ENCODE measurements at regions not wholly inside any gene's neighbourhood (a gene's known extent, or its start where the extent isn't known, plus 50 kb on each side); places are given as distances from the start of the nearest gene placed in this dataset.

- DNase-seq (ENCODE audit: low spot score in 2 of 2), result no peak
- Histone ChIP-seq H3K4me1 (no peaks in the 10 kb centered on the region), H3K4me3 (no peak overlapping the region), H3K27me3 (no peaks in the 10 kb centered on the region), H3K36me3 (no peaks in the 10 kb centered on the region), H3K9me3 (peaks cover 0 to 4% of the 10 kb centered on the region in 2 donors), H3K27ac (no peak overlapping the region)
- no peak for TF ChIP-seq CTCF (IDR thresholded peaks at IDR 0.05)
- no peak for TF ChIP-seq POLR2A (IDR thresholded peaks at IDR 0.05)
- no peak for TF ChIP-seq POLR2AphosphoS5 (IDR thresholded peaks at IDR 0.05)
- intact Hi-C loops (cut with DNase I; ENCODE audit: low total_unique reads), result no loop called here
These were observed 213.7 kb downstream of the BRINP2 start for GRCh38 chr1:177384461-177384860.

- Histone ChIP-seq H3K4me3 (no peak overlapping the region), H3K9me3 (peaks cover 0 to 4% of the 10 kb centered on the region in 2 donors), H3K36me3 (no peaks in the 10 kb centered on the region), H3K27ac (no peak overlapping the region), H3K4me1 (no peaks in the 10 kb centered on the region), H3K27me3 (no peaks in the 10 kb centered on the region)
- intact Hi-C loops (cut with DNase I; ENCODE audit: low total_unique reads), result no loop called here
- no peak for DNase-seq (ENCODE audit: low spot score in 2 of 2)
- TF ChIP-seq POLR2A (IDR thresholded peaks at IDR 0.05), result no peak
- TF ChIP-seq CTCF (IDR thresholded peaks at IDR 0.05), result no peak
- TF ChIP-seq POLR2AphosphoS5 (IDR thresholded peaks at IDR 0.05), result no peak
These were observed 213.0 kb downstream of the BRINP2 start for GRCh38 chr1:177383715-177384114.

DNA sequence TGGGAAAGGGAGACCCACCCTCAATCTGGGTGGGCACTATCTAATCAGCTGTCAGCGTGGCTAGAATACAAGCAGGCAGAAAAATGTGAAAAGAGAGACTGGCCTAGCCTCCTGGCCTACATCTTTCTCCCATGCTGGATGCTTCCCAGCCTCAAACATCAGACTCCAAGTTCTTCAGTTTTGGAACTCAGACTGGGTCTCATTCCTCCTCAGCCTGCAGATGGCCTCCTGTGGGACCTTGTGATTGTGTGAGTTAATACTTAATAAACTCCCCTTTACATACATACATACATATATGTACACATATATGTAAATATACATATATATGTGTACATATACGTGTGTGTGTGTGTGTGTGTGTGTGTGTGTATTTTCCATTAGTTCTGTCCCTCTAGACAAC is 207.1 kb downstream of the BRINP2 start:
- H3K9me3 ChIP-seq, result peaks cover 0 to 4% of the 10 kb centered on the region in 2 donors

GRCh38 chr1:177368255-177368654 is 197.5 kb downstream of the BRINP2 start:
- no peak for DNase-seq (ENCODE audit: low spot score in 2 of 2)
- TF ChIP-seq POLR2A (IDR thresholded peaks at IDR 0.05) (no peak), CTCF (IDR thresholded peaks at IDR 0.05) (no peak), POLR2AphosphoS5 (IDR thresholded peaks at IDR 0.05) (no peak)
- H3K9me3 ChIP-seq, result no peaks in the 10 kb centered on the region
- intact Hi-C loops (cut with DNase I; ENCODE audit: low total_unique reads), result no loop called here
- no peaks in the 10 kb centered on the region for H3K36me3 ChIP-seq
- H3K4me1 ChIP-seq, result no peaks in the 10 kb centered on the region
- no peak overlapping the region for H3K27ac ChIP-seq
- no peaks in the 10 kb centered on the region for H3K27me3 ChIP-seq
- H3K4me3 ChIP-seq, result no peak overlapping the region

More for the DNA sequence above, 207.1 kb downstream of the BRINP2 start:
- no peak overlapping the region for H3K27ac ChIP-seq
- TF ChIP-seq POLR2A (IDR thresholded peaks at IDR 0.05) (no peak), POLR2AphosphoS5 (IDR thresholded peaks at IDR 0.05) (no peak), CTCF (IDR thresholded peaks at IDR 0.05) (no peak)
- H3K36me3 ChIP-seq, result no peaks in the 10 kb centered on the region
- no peak for DNase-seq (ENCODE audit: low spot score in 2 of 2)
- intact Hi-C loops (cut with DNase I; ENCODE audit: low total_unique reads), result loop anchor here (5.0 kb wide), 1 partner anchor 156 kb away; no protein-coding TSS in a partner anchor
- H3K4me1 ChIP-seq, result no peaks in the 10 kb centered on the region
- H3K27me3 ChIP-seq, result no peaks in the 10 kb centered on the region
- H3K4me3 ChIP-seq, result no peak overlapping the region

- Histone ChIP-seq H3K27ac (no peak overlapping the region), H3K27me3 (no peaks in the 10 kb centered on the region), H3K9me3 (no peaks in the 10 kb centered on the region), H3K4me3 (no peak overlapping the region), H3K36me3 (no peaks in the 10 kb centered on the region), H3K4me1 (no peaks in the 10 kb centered on the region)
- TF ChIP-seq POLR2AphosphoS5 (IDR thresholded peaks at IDR 0.05) (no peak), POLR2A (IDR thresholded peaks at IDR 0.05) (no peak), CTCF (IDR thresholded peaks at IDR 0.05) (no peak)
- no peak for DNase-seq (ENCODE audit: low spot score in 2 of 2)
- intact Hi-C loops (cut with DNase I; ENCODE audit: low total_unique reads), result no loop called here
These were observed 195.3 kb downstream of the BRINP2 start for GRCh38 chr1:177366091-177366490.

Data from breast epithelium (tissue), 4 donors.